Tibial nerve (tissue), 3 donors: ENCODE measurements at regions not wholly inside any gene's neighbourhood (a gene's known extent, or its start where the extent isn't known, plus 50 kb on each side); places are given as distances from the start of the nearest gene placed in this dataset.

Experiments used
- POLR2A ChIP-seq, 2 donors: fragments of 450-650 bp; IDR thresholded peaks; one replicate each; pipeline ENCODE4 v1.6.1; 2017; ENCODE audit warnings: antibody characterized with exemption in 2 of 2, mild to moderate bottlenecking in 2 of 2, moderate library complexity in 2 of 2
- TF ChIP-seq, protein P1 (sequence below), 5 experiments: fragments of 200-600 bp in 3 of 5; fragments of 450-650 bp in 2 of 5; sonication (generic) in 3 of 5; IDR thresholded peaks; one replicate each; pipeline ENCODE4 v1.5.1; 2016 to 2019; ENCODE audit warnings: antibody characterized with exemption in 5 of 5, mild to moderate bottlenecking in 3 of 5, moderate library complexity in 2 of 5

DNA sequence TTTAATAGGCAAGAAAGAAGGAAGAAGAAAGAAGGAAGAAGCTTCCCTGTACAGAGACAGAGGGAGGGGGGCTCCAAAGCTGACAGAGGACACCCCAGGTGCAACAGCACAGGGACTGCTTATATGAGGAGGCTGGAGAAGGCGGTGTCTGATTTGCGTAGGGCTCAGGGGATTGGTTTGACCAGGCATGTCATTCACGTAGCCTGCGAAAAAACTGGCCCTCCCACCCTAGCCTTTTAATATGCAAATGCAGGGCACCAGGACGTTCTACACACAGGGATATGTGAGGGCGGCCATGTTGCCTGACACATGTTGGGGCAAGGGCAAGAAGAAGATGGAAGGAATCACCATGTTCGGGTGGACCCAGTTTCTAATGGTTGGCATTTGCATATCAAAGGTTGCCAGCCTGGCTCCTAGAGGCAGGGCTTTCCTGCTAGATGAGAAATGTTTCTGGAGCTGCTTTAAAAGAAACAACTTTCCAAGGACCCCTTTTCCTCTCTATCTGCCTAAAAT lies 305.4 kb upstream of the CDYL start:
- TF ChIP-seq, protein P1, sequence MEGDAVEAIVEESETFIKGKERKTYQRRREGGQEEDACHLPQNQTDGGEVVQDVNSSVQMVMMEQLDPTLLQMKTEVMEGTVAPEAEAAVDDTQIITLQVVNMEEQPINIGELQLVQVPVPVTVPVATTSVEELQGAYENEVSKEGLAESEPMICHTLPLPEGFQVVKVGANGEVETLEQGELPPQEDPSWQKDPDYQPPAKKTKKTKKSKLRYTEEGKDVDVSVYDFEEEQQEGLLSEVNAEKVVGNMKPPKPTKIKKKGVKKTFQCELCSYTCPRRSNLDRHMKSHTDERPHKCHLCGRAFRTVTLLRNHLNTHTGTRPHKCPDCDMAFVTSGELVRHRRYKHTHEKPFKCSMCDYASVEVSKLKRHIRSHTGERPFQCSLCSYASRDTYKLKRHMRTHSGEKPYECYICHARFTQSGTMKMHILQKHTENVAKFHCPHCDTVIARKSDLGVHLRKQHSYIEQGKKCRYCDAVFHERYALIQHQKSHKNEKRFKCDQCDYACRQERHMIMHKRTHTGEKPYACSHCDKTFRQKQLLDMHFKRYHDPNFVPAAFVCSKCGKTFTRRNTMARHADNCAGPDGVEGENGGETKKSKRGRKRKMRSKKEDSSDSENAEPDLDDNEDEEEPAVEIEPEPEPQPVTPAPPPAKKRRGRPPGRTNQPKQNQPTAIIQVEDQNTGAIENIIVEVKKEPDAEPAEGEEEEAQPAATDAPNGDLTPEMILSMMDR (IDR thresholded peaks at IDR 0.05): no peak
- TF ChIP-seq POLR2A (IDR thresholded peaks at IDR 0.05): no peak
